Panc1 (cell line): ENCODE measurements at regions not wholly inside any gene's neighbourhood (a gene's known extent, or its start where the extent isn't known, plus 50 kb on each side); places are given as distances from the start of the nearest gene placed in this dataset.
A peak's percentile ranks its signal among the peaks of the same experiment; 100 is the strongest.

Experiments
- ATAC-seq: fragments of 200-7000 bp; cut with Tn5 transposase; 2 replicates; pipeline ENCODE4 v1.9.1; 2020; ENCODE audit warnings: mild to moderate bottlenecking, moderate library complexity
- BruUV-seq: library from RNA; stranded (reverse); fragments of 400-500 nt; replicated peaks from 2 replicates; lab custom pipeline; 2021; lab: Mats Ljungman, UMichigan
- CTCF ChIA-PET: fragments of 300-600 bp; sonication (Branson Sonifier 250); formaldehyde crosslinking; loops from one replicate; lab custom pipeline; 2022; ENCODE audit warnings: antibody characterized with exemption; lab: Charles Lee
- POLR2A ChIA-PET: fragments of 300-600 bp; sonication (Branson Sonifier 250); formaldehyde crosslinking; loops from one replicate; lab custom pipeline; 2022; ENCODE audit warnings: antibody characterized with exemption; lab: Charles Lee
- DNase-seq: peaks from one replicate; pipeline ENCODE4 v3.0.0-alpha.2; 2010; ENCODE audit warnings: low read depth, low spot score
- H3K27ac ChIP-seq: 2 replicates; pipeline ENCODE4 v1.5.1; 2011; ENCODE audit warnings: mild to moderate bottlenecking, low read length, inconsistent platforms
- H3K27me3 ChIP-seq: fragments of 200-500 bp; sonication (Bioruptor generic); 2 replicates; pipeline ENCODE4 v1.6.0; 2014; ENCODE audit warnings: low read length, inconsistent platforms; ENCODE audit not compliant: control insufficient read depth, insufficient read depth
- H3K36me3 ChIP-seq: fragments of 200-500 bp; sonication (Bioruptor generic); 2 replicates; pipeline ENCODE4 v1.5.1; 2014; ENCODE audit warnings: inconsistent platforms, mild to moderate bottlenecking, low read length, moderate library complexity; ENCODE audit not compliant: control insufficient read depth, insufficient read depth
- H3K4me1 ChIP-seq: 2 replicates; pipeline ENCODE4 v1.5.1; 2011; ENCODE audit warnings: inconsistent platforms, mild to moderate bottlenecking, low read length, moderate library complexity; ENCODE audit not compliant: control insufficient read depth, insufficient read depth
- H3K4me3 ChIP-seq, 2 experiments: 2 replicates each; pipeline ENCODE4 v1.5.1; 2011 to 2012; ENCODE audit warnings: low read depth in 2 of 2, low read length in 2 of 2, mild to moderate bottlenecking in 2 of 2, inconsistent platforms in 1 of 2, moderate library complexity in 1 of 2
- H3K9me3 ChIP-seq: fragments of 200-500 bp; sonication (Bioruptor generic); 2 replicates; pipeline ENCODE4 v1.5.1; 2014; ENCODE audit warnings: low read depth, mild to moderate bottlenecking, inconsistent platforms, low read length, moderate library complexity; ENCODE audit not compliant: control insufficient read depth, insufficient read depth
- POLR2AphosphoS5 ChIP-seq: IDR thresholded peaks from 2 replicates; pipeline ENCODE4 v1.6.1; 2012; ENCODE audit warnings: mild to moderate bottlenecking, low read depth, low read length, moderate library complexity
- REST ChIP-seq, 2 experiments: IDR thresholded peaks; 2 replicates each; pipeline ENCODE4 v1.6.1; 2011 to 2012; ENCODE audit warnings: low read depth in 2 of 2, control low read depth in 1 of 2, low read length in 1 of 2, mild to moderate bottlenecking in 1 of 2, moderate library complexity in 1 of 2; ENCODE audit not compliant: insufficient read depth in 1 of 2
- SIN3A ChIP-seq: IDR thresholded peaks from 2 replicates; pipeline ENCODE4 v1.6.1; 2012; ENCODE audit warnings: low read depth, mild to moderate bottlenecking, low read length, moderate library complexity, borderline replicate concordance; ENCODE audit not compliant: insufficient read depth
- TCF7L2 ChIP-seq: IDR thresholded peaks from 2 replicates; pipeline ENCODE4 v1.6.1; 2011; ENCODE audit warnings: mild to moderate bottlenecking, low read depth, low read length, inconsistent platforms
- in situ Hi-C: cut with HindIII; loops from 2 replicates; pipeline ENCODE4 v1.10.0; 2016; ENCODE audit warnings: low sequenced_read_pairs, low pct_unique_long_range_greater_than_20kb
- intact Hi-C: fragments of 100-400 bp; cut with micrococcal nuclease; formaldehyde crosslinking; loops from one replicate; pipeline ENCODE4 v1.10.0; 2022; ENCODE audit not compliant: unreplicated experiment
- TF ChIP-seq, protein P1 (sequence below): fragments of 450-650 bp; IDR thresholded peaks from 2 replicates; pipeline ENCODE4 v1.5.1; 2017; ENCODE audit warnings: mild to moderate bottlenecking

DNA sequence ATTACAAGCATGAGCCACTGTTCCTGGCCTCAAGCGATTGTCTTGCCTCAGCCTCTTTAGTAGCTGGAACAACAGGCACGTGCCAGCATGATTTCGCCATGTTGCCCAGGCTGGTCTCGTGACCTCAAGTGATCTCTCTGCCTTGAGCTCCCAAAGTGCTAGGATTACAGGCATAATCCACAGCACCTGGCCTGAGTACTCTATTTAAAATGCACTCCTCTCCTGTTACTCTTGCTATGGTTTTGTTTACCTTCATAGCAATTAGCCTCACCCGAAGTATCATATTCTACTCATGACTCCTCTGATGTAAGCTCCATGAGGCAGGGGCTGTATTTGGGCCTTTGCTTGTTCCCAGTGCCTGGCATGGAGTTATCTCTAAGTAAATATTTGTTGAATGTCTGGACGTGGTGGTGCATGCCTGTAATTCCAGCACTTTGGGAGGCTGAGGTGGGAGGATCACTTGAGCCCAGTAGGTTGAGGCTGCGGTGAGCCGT lies 92.5 kb upstream of the SLC34A2 start:
- no peak for DNase-seq
- POLR2A ChIA-PET, result no interaction called here
- H3K36me3 ChIP-seq, result no peaks in the 10 kb centered on the region
- in situ Hi-C loops, result no loop called here
- no TSS peak for BruUV-seq
- CTCF ChIA-PET, result no interaction called here
- no peak for TF ChIP-seq SIN3A
- intact Hi-C loops, result no loop called here
- no peaks in the 10 kb centered on the region for H3K4me1 ChIP-seq
- no peak overlapping the region for H3K27ac ChIP-seq
- ATAC-seq, result 0 out of 2 replicates have a peak, but pooled peaks have one; percentile 45
- H3K27me3 ChIP-seq, result no peaks in the 10 kb centered on the region
- H3K9me3 ChIP-seq, result no peaks in the 10 kb centered on the region
- no peak overlapping the region for H3K4me3 ChIP-seq

- ChIA-PET POLR2A (no interaction called here), CTCF (no interaction called here)
- Histone ChIP-seq H3K4me1 (no peaks in the 10 kb centered on the region), H3K27ac (no peak overlapping the region), H3K9me3 (no peaks in the 10 kb centered on the region), H3K4me3 (no peak overlapping the region), H3K36me3 (no peaks in the 10 kb centered on the region), H3K27me3 (no peaks in the 10 kb centered on the region)
- no peak for ATAC-seq
- TF ChIP-seq REST (IDR thresholded peaks at IDR 0.05; ENCODE audit: insufficient read depth in 1 of 2, low read depth in 2 of 2, low read length in 1 of 2) (no peak), SIN3A (no peak)
- DNase-seq, result no peak
- intact Hi-C loops, result no loop called here
- in situ Hi-C loops, result no loop called here
- BruUV-seq, result no TSS peak
Observed at GRCh38 chr4:25564836-25565235, 90.8 kb upstream of the SLC34A2 start.

GRCh38 chr4:25567253-25567652 lies 88.4 kb upstream of the SLC34A2 start:
- no peaks in the 10 kb centered on the region for H3K4me1 ChIP-seq
- intact Hi-C loops (no loop called here), in situ Hi-C loops (no loop called here)
- H3K4me3 ChIP-seq, result no peak overlapping the region
- POLR2A ChIA-PET, result no interaction called here
- DNase-seq (no peak), ATAC-seq (no peak)
- no peaks in the 10 kb centered on the region for H3K36me3 ChIP-seq
- no TSS peak for BruUV-seq
- H3K27me3 ChIP-seq, result no peaks in the 10 kb centered on the region
- H3K27ac ChIP-seq, result no peak overlapping the region
- CTCF ChIA-PET, result no interaction called here
- no peak for TF ChIP-seq REST (IDR thresholded peaks at IDR 0.05; ENCODE audit: insufficient read depth in 1 of 2, low read depth in 2 of 2, low read length in 1 of 2)
- no peak for TF ChIP-seq POLR2AphosphoS5
- TF ChIP-seq TCF7L2, result no peak
- TF ChIP-seq, protein P1, sequence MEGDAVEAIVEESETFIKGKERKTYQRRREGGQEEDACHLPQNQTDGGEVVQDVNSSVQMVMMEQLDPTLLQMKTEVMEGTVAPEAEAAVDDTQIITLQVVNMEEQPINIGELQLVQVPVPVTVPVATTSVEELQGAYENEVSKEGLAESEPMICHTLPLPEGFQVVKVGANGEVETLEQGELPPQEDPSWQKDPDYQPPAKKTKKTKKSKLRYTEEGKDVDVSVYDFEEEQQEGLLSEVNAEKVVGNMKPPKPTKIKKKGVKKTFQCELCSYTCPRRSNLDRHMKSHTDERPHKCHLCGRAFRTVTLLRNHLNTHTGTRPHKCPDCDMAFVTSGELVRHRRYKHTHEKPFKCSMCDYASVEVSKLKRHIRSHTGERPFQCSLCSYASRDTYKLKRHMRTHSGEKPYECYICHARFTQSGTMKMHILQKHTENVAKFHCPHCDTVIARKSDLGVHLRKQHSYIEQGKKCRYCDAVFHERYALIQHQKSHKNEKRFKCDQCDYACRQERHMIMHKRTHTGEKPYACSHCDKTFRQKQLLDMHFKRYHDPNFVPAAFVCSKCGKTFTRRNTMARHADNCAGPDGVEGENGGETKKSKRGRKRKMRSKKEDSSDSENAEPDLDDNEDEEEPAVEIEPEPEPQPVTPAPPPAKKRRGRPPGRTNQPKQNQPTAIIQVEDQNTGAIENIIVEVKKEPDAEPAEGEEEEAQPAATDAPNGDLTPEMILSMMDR, result no peak
- TF ChIP-seq SIN3A, result no peak
- H3K9me3 ChIP-seq, result no peaks in the 10 kb centered on the region
